A673 (cell line): ENCODE measurements at regions not wholly inside any gene's neighbourhood (a gene's known extent, or its start where the extent isn't known, plus 50 kb on each side); places are given as distances from the start of the nearest gene placed in this dataset.

Experiments
- BruUV-seq: library from RNA; stranded (reverse); fragments of 400-500 nt; replicated peaks from 2 replicates; lab custom pipeline; 2021; lab: Mats Ljungman, UMichigan
- CTCF ChIA-PET: fragments of 300-600 bp; sonication (Branson Sonifier 250); formaldehyde crosslinking; loops from one replicate; lab custom pipeline; 2022; ENCODE audit warnings: antibody characterized with exemption; lab: Charles Lee
- POLR2A ChIA-PET: fragments of 300-600 bp; sonication (Branson Sonifier 250); formaldehyde crosslinking; loops from one replicate; lab custom pipeline; 2022; ENCODE audit warnings: antibody characterized with exemption; ENCODE audit not compliant: low non-redundant PET; lab: Charles Lee
- DNase-seq: peaks from one replicate; pipeline ENCODE4 v3.0.0-alpha.2; 2015; ENCODE audit warnings: low spot score
- H3K27ac ChIP-seq: fragments of 200-600 bp; sonication (generic); 2 replicates; pipeline ENCODE4 v1.5.1; 2016; ENCODE audit warnings: mixed run types, low read depth, mild to moderate bottlenecking, mixed read lengths, antibody characterized with exemption, low read length; ENCODE audit not compliant: poor library complexity, severe bottlenecking
- H3K27me3 ChIP-seq: fragments of 200-600 bp; sonication (generic); replicated peaks from 2 replicates; pipeline ENCODE4 v1.6.1; 2017; ENCODE audit warnings: mixed run types, low read depth, mild to moderate bottlenecking, mixed read lengths, antibody characterized with exemption, low read length; ENCODE audit not compliant: insufficient read depth, poor library complexity
- H3K36me3 ChIP-seq: fragments of 200-600 bp; sonication (generic); 2 replicates; pipeline ENCODE4 v1.6.1; 2016; ENCODE audit warnings: mixed run types, mild to moderate bottlenecking, mixed read lengths, antibody characterized with exemption, low read length; ENCODE audit not compliant: insufficient read depth, poor library complexity, severe bottlenecking
- H3K4me1 ChIP-seq: fragments of 200-600 bp; sonication (generic); 2 replicates; pipeline ENCODE4 v1.6.1; 2017; ENCODE audit warnings: mixed run types, mild to moderate bottlenecking, mixed read lengths, antibody characterized with exemption, low read length; ENCODE audit not compliant: insufficient read depth, poor library complexity, severe bottlenecking
- H3K4me3 ChIP-seq: fragments of 200-600 bp; sonication (generic); 2 replicates; pipeline ENCODE4 v1.5.1; 2016; ENCODE audit warnings: low read depth, mixed run types, mild to moderate bottlenecking, mixed read lengths, low read length; ENCODE audit not compliant: poor library complexity, severe bottlenecking
- H3K9me3 ChIP-seq: fragments of 200-600 bp; sonication (generic); 2 replicates; pipeline ENCODE4 v1.6.1; 2016; ENCODE audit warnings: mixed run types, low read depth, mild to moderate bottlenecking, mixed read lengths, antibody characterized with exemption, low read length; ENCODE audit not compliant: poor library complexity, severe bottlenecking
- EZH2 ChIP-seq: fragments of 200-600 bp; sonication (generic); IDR thresholded peaks from 2 replicates; pipeline ENCODE4 v1.6.1; 2017; ENCODE audit warnings: borderline replicate concordance, low read depth, mild to moderate bottlenecking, mixed read lengths, antibody characterized with exemption, low read length; ENCODE audit not compliant: poor library complexity, severe bottlenecking
- intact Hi-C: fragments of 100-400 bp; cut with micrococcal nuclease; formaldehyde crosslinking; loops from one replicate; pipeline ENCODE4 v1.10.0; 2022; ENCODE audit not compliant: unreplicated experiment
- TF ChIP-seq, protein P1 (sequence below): fragments of 300-800, 200-600 bp; sonication (generic); conservative IDR thresholded peaks from 2 replicates; pipeline ENCODE4 v1.5.1; 2017; ENCODE audit warnings: low read depth, mild to moderate bottlenecking, antibody characterized with exemption, low read length, moderate library complexity, mixed read lengths

- H3K4me1 ChIP-seq: peaks cover 22% of the 10 kb centered on the region
- no peak overlapping the region for H3K4me3 ChIP-seq
- DNase-seq: no peak
- CTCF ChIA-PET: no interaction called here
- no peak overlapping the region for H3K27ac ChIP-seq
- no TSS peak for BruUV-seq
- intact Hi-C loops: no loop called here
- no peaks in the 10 kb centered on the region for H3K9me3 ChIP-seq
- POLR2A ChIA-PET: no interaction called here
- H3K36me3 ChIP-seq: no peaks in the 10 kb centered on the region
- TF ChIP-seq, protein P1, sequence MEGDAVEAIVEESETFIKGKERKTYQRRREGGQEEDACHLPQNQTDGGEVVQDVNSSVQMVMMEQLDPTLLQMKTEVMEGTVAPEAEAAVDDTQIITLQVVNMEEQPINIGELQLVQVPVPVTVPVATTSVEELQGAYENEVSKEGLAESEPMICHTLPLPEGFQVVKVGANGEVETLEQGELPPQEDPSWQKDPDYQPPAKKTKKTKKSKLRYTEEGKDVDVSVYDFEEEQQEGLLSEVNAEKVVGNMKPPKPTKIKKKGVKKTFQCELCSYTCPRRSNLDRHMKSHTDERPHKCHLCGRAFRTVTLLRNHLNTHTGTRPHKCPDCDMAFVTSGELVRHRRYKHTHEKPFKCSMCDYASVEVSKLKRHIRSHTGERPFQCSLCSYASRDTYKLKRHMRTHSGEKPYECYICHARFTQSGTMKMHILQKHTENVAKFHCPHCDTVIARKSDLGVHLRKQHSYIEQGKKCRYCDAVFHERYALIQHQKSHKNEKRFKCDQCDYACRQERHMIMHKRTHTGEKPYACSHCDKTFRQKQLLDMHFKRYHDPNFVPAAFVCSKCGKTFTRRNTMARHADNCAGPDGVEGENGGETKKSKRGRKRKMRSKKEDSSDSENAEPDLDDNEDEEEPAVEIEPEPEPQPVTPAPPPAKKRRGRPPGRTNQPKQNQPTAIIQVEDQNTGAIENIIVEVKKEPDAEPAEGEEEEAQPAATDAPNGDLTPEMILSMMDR: no peak
- no peaks in the 10 kb centered on the region for H3K27me3 ChIP-seq
Observed at GRCh38 chr16:51875834-51876600, 670.9 kb downstream of the TOX3 start.

- no peak for DNase-seq
- Histone ChIP-seq H3K36me3 (no peaks in the 10 kb centered on the region), H3K4me3 (no peak overlapping the region), H3K4me1 (peaks cover 27% of the 10 kb centered on the region), H3K27me3 (no peaks in the 10 kb centered on the region), H3K27ac (no peak overlapping the region), H3K9me3 (no peaks in the 10 kb centered on the region)
- ChIA-PET POLR2A (no interaction called here), CTCF (no interaction called here)
- intact Hi-C loops: no loop called here
- TF ChIP-seq, protein P1: no peak
- no peak for TF ChIP-seq EZH2
- no TSS peak for BruUV-seq
Observed at GRCh38 chr16:51872524-51872923, 674.4 kb downstream of the TOX3 start.

GRCh38 chr16:51870296-51870854, 676.6 kb downstream of the TOX3 start:
- TF ChIP-seq EZH2: no peak
- TF ChIP-seq, protein P1: no peak

More at GRCh38 chr16:51870296-51870854, 676.6 kb downstream of the TOX3 start:
- Histone ChIP-seq H3K4me3 (no peak overlapping the region), H3K9me3 (no peaks in the 10 kb centered on the region), H3K4me1 (peaks cover 23% of the 10 kb centered on the region), H3K36me3 (no peaks in the 10 kb centered on the region), H3K27me3 (no peaks in the 10 kb centered on the region), H3K27ac (no peak overlapping the region)
- intact Hi-C loops: no loop called here
- ChIA-PET CTCF (no interaction called here), POLR2A (no interaction called here)
- DNase-seq: no peak
- no TSS peak for BruUV-seq
